Naive B cell (primary cell): ENCODE measurements at regions not wholly inside any gene's neighbourhood (a gene's known extent, or its start where the extent isn't known, plus 50 kb on each side); places are given as distances from the start of the nearest gene placed in this dataset.
"Not testable (repeated sequence)": the region's sequence is repeated elsewhere in the genome, so short reads cannot be mapped to it uniquely, and the experiment has no call there.

Experiments used
- ATAC-seq, 2 donors: fragments of 150-1000 bp; cut with Tn5 transposase; 2 replicates each; pipeline ENCODE4 v1.10.0; 2021; ENCODE audit warnings: low read depth in 2 of 2, mild to moderate bottlenecking in 2 of 2, moderate library complexity in 2 of 2
- DNase-seq: peaks from one replicate; pipeline ENCODE4 v3.0.0; 2022
- H3K27ac Mint-ChIP-seq, 6 donors: one replicate each; pipeline ENCODE4 v1.8.0; 2020 to 2022; ENCODE audit warnings: mild to moderate bottlenecking in 6 of 6, mixed read lengths in 6 of 6, moderate library complexity in 5 of 6, inconsistent platforms in 2 of 6
- H3K27me3 Mint-ChIP-seq, 3 donors: one replicate each; pipeline ENCODE4 v1.8.0; 2021 to 2022; ENCODE audit warnings: mixed read lengths in 3 of 3, mild to moderate bottlenecking in 1 of 3
- H3K36me3 Mint-ChIP-seq, 2 donors: one replicate each; pipeline ENCODE4 v1.8.0; 2020 to 2022; ENCODE audit warnings: mixed read lengths in 2 of 2, inconsistent platforms in 1 of 2, mild to moderate bottlenecking in 1 of 2
- H3K4me1 Mint-ChIP-seq, 3 donors: one replicate each; pipeline ENCODE4 v1.8.0; 2020 to 2022; ENCODE audit warnings: mixed read lengths in 3 of 3, inconsistent platforms in 1 of 3, mild to moderate bottlenecking in 1 of 3, moderate library complexity in 1 of 3
- H3K4me3 Mint-ChIP-seq, 8 donors: one replicate each; pipeline ENCODE4 v1.8.0; 2020 to 2022; ENCODE audit warnings: mild to moderate bottlenecking in 8 of 8, mixed read lengths in 8 of 8, moderate library complexity in 8 of 8, inconsistent platforms in 2 of 8
- H3K9me3 Mint-ChIP-seq, 7 donors: one replicate each; pipeline ENCODE4 v1.8.0; 2020 to 2022; ENCODE audit warnings: mixed read lengths in 7 of 7, mild to moderate bottlenecking in 5 of 7, inconsistent platforms in 2 of 7, moderate library complexity in 1 of 7

GRCh38 chr22:23384923-23385677 is 195.0 kb downstream of the IGLL1 start:
- Mint-ChIP-seq H3K4me1 (peaks cover 2 to 7% (median 7%) of the 10 kb centered on the region in 3 donors), H3K27me3 (peaks cover 6 to 33% (median 22%) of the 10 kb centered on the region in 3 donors), H3K27ac (no peak overlapping the region), H3K4me3 (no peak overlapping the region), H3K9me3 (no peaks in the 10 kb centered on the region), H3K36me3 (no peaks in the 10 kb centered on the region)
- no peak for ATAC-seq
- DNase-seq = no peak

- Mint-ChIP-seq H3K36me3 (no peaks in the 10 kb centered on the region), H3K4me1 (peaks cover 2 to 7% (median 7%) of the 10 kb centered on the region in 3 donors), H3K27ac (no peak overlapping the region), H3K4me3 (no peak overlapping the region), H3K27me3 (peaks cover 6 to 33% (median 22%) of the 10 kb centered on the region in 3 donors), H3K9me3 (no peaks in the 10 kb centered on the region)
- no peak for ATAC-seq
- no peak for DNase-seq
Observed at GRCh38 chr22:23384431-23384830, 195.7 kb downstream of the IGLL1 start.

GRCh38 chr22:23383491-23384361 is 196.4 kb downstream of the IGLL1 start:
- peak in 1 of 2 donors; percentile 20 for ATAC-seq
- Mint-ChIP-seq H3K4me3 (no peak overlapping the region), H3K4me1 (peaks cover 2 to 7% (median 7%) of the 10 kb centered on the region in 3 donors), H3K27ac (peak overlapping the region in 1 of 6 donors; percentile 47), H3K27me3 (peaks cover 6 to 33% (median 22%) of the 10 kb centered on the region in 3 donors), H3K9me3 (no peaks in the 10 kb centered on the region), H3K36me3 (no peaks in the 10 kb centered on the region)
- DNase-seq = no peak

- no peak for ATAC-seq
- Mint-ChIP-seq H3K4me3 (peak overlapping the region in 1 of 8 donors; percentile 20), H3K36me3 (no peaks in the 10 kb centered on the region), H3K9me3 (no peaks in the 10 kb centered on the region), H3K4me1 (peaks cover 2 to 7% (median 7%) of the 10 kb centered on the region in 3 donors), H3K27me3 (peaks cover 6 to 33% (median 23%) of the 10 kb centered on the region in 3 donors), H3K27ac (no peak overlapping the region)
- no peak for DNase-seq
Observed at GRCh38 chr22:23382428-23383218, 197.5 kb downstream of the IGLL1 start.

- no peaks in the 10 kb centered on the region for H3K36me3 Mint-ChIP-seq
- no peak for DNase-seq
- no peaks in the 10 kb centered on the region for H3K9me3 Mint-ChIP-seq
- peaks cover 2 to 7% (median 7%) of the 10 kb centered on the region in 3 donors for H3K4me1 Mint-ChIP-seq
- no peak overlapping the region for H3K4me3 Mint-ChIP-seq
- ATAC-seq = no peak
- H3K27me3 Mint-ChIP-seq = peaks cover 6 to 33% (median 30%) of the 10 kb centered on the region in 3 donors
- no peak overlapping the region for H3K27ac Mint-ChIP-seq
Observed at GRCh38 chr22:23381661-23382427, 198.2 kb downstream of the IGLL1 start.

GRCh38 chr22:23380911-23381310 is 199.2 kb downstream of the IGLL1 start:
- no peaks in the 10 kb centered on the region for H3K9me3 Mint-ChIP-seq
- ATAC-seq (no peak), DNase-seq (no peak)
- H3K4me1 Mint-ChIP-seq = peaks cover under 1 to 7% (median 4%) of the 10 kb centered on the region in 3 donors
- H3K36me3 Mint-ChIP-seq = no peaks in the 10 kb centered on the region
- no peak overlapping the region for H3K4me3 Mint-ChIP-seq
- H3K27ac Mint-ChIP-seq = no peak overlapping the region
- H3K27me3 Mint-ChIP-seq = peaks cover 6 to 34% (median 31%) of the 10 kb centered on the region in 3 donors

- ATAC-seq (no peak), DNase-seq (no peak)
- no peak overlapping the region for H3K27ac Mint-ChIP-seq
- no peak overlapping the region for H3K4me3 Mint-ChIP-seq
- H3K9me3 Mint-ChIP-seq = no peaks in the 10 kb centered on the region
- no peaks in the 10 kb centered on the region for H3K36me3 Mint-ChIP-seq
- H3K4me1 Mint-ChIP-seq = peaks cover 0 to 7% (median 0%) of the 10 kb centered on the region in 3 donors
- H3K27me3 Mint-ChIP-seq = peaks cover 7 to 35% (median 26%) of the 10 kb centered on the region in 3 donors
Observed at GRCh38 chr22:23380230-23380573, 199.9 kb downstream of the IGLL1 start.

- H3K27me3 Mint-ChIP-seq = peaks cover 11 to 37% (median 30%) of the 10 kb centered on the region in 3 donors
- DNase-seq, H3K4me3 Mint-ChIP-seq, ATAC-seq, H3K27ac Mint-ChIP-seq, H3K9me3 Mint-ChIP-seq, H3K36me3 Mint-ChIP-seq, H3K4me1 Mint-ChIP-seq: not testable (repeated sequence)
Observed at GRCh38 chr22:23379540-23380229, 199.4 kb downstream of the BCR start.

GRCh38 chr22:23377767-23378166 is 197.5 kb downstream of the BCR start:
- peaks cover 0 to 7% (median 0%) of the 10 kb centered on the region in 3 donors for H3K4me1 Mint-ChIP-seq
- ATAC-seq = no peak
- H3K36me3 Mint-ChIP-seq = no peaks in the 10 kb centered on the region
- H3K27ac Mint-ChIP-seq = no peak overlapping the region
- H3K27me3 Mint-ChIP-seq = peaks cover 15 to 26% (median 22%) of the 10 kb centered on the region in 3 donors
- H3K4me3 Mint-ChIP-seq = no peak overlapping the region
- no peaks in the 10 kb centered on the region for H3K9me3 Mint-ChIP-seq
- DNase-seq = no peak

- H3K27ac Mint-ChIP-seq = no peak overlapping the region
- H3K27me3 Mint-ChIP-seq = peaks cover 15 to 24% (median 18%) of the 10 kb centered on the region in 3 donors
- ATAC-seq = peak; percentile 70 to 74
Observed at GRCh38 chr22:23376256-23376655, 195.9 kb downstream of the BCR start.

GRCh38 chr22:23375031-23375827 is 194.9 kb downstream of the BCR start:
- H3K4me1 Mint-ChIP-seq = no peaks in the 10 kb centered on the region
- H3K36me3 Mint-ChIP-seq = no peaks in the 10 kb centered on the region
- H3K4me3 Mint-ChIP-seq = no peak overlapping the region
- no peak overlapping the region for H3K27ac Mint-ChIP-seq
- peaks cover 11 to 24% (median 13%) of the 10 kb centered on the region in 3 donors for H3K27me3 Mint-ChIP-seq
- H3K9me3 Mint-ChIP-seq = no peaks in the 10 kb centered on the region
- DNase-seq (no peak), ATAC-seq (no peak)

More at GRCh38 chr22:23376256-23376655, 195.9 kb downstream of the BCR start:
- peaks cover 0 to 7% (median 0%) of the 10 kb centered on the region in 3 donors for H3K4me1 Mint-ChIP-seq
- no peak overlapping the region for H3K4me3 Mint-ChIP-seq
- no peaks in the 10 kb centered on the region for H3K36me3 Mint-ChIP-seq
- DNase-seq = no peak
- H3K9me3 Mint-ChIP-seq = no peaks in the 10 kb centered on the region
